ENCODE measurements at regions not wholly inside any gene's neighbourhood (a gene's known extent, or its start where the extent isn't known, plus 50 kb on each side); places are given as distances from the start of the nearest gene placed in this dataset.

DNA sequence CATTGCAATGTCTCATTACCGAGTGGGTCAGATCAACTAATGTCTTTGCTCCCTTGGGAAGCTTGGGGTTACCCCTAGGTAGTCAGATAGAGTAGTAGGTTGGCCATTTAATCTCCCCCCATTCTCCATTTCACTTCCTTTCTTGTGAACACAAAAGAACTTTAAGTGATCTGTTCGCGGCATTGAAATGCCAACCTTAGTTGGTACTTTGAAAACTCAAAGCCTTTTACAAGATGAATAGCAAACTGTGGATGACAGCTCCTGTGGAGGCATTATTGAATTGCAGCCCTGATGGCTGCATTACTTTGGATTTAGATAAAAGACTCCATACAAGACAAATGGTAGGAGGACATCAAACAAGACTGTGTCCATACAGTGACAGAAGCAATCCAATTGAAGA is 469.1 kb downstream of the GBA3 start:
- no peak overlapping the region for H3K4me3 Mint-ChIP-seq
- ChIA-PET POLR2A (no interaction called here), CTCF (no interaction called here)
- no peak for DNase-seq
- Histone ChIP-seq H3K27ac (ENCODE audit: low read depth, low read length) (no peak overlapping the region), H3K27me3 (ENCODE audit: insufficient read depth, low read length, poor library complexity, severe bottlenecking) (no peaks in the 10 kb centered on the region), H3K4me3 (ENCODE audit: low read length) (no peak overlapping the region), H3K4me1 (ENCODE audit: insufficient read depth, low read length) (no peaks in the 10 kb centered on the region), H3K9me3 (ENCODE audit: low read length) (no peaks in the 10 kb centered on the region), H3K36me3 (ENCODE audit: insufficient read depth, low read length) (no peaks in the 10 kb centered on the region)
- no peaks in the 10 kb centered on the region for H3K27me3 Mint-ChIP-seq
- no peak overlapping the region for H3K27ac Mint-ChIP-seq
- H3K9me3 Mint-ChIP-seq = peaks cover 7 to 18% (median 14%) of the 10 kb centered on the region in 5 donors
- H3K4me1 Mint-ChIP-seq = no peaks in the 10 kb centered on the region
- no peaks in the 10 kb centered on the region for H3K36me3 Mint-ChIP-seq

DNA sequence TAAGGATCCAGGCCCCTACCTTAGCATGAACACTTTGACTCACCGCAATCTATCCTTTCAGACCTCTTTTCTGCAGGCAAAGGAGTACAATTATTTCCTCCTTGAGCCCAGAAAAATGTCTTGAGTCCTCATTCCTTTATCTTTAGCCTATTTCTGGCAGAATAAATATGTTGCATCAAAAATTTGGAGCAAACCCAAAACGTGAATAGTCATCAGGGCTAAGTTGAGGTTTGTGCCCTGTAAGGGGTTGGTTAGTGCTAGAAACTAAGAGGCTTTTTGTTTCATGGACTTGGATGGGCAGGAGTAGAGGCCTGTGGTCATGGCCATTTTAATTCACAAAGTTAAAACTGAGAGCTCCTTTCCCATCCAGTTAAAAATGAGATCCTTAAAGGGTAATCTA is 460.3 kb downstream of the GBA3 start:
- DNase-seq = no peak
- CTCF ChIA-PET = no interaction called here

DNA sequence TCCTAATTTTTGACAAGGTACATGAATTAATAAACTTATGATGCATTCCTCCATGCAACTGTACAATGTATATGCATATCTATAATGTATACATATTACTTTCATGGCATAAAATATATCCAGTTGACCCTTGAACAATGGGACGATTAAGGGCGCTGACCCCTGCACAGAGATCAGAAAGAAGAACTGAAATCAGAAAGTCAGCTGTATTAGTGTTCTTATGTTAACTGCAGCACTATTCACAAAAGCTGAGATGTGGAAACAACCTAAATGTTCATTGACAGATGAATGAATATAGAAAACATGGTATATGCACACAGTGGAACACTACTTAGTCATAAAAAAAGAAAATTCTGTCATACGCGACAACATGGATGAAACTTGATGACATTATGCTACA is 457.1 kb downstream of the GBA3 start:
- Mint-ChIP-seq H3K27me3 (no peaks in the 10 kb centered on the region), H3K27ac (no peak overlapping the region), H3K9me3 (peaks cover 3 to 20% (median 12%) of the 10 kb centered on the region in 5 donors), H3K4me1 (no peaks in the 10 kb centered on the region), H3K4me3 (no peak overlapping the region), H3K36me3 (no peaks in the 10 kb centered on the region)
- Histone ChIP-seq H3K27me3 (ENCODE audit: insufficient read depth, low read length, poor library complexity, severe bottlenecking) (no peaks in the 10 kb centered on the region), H3K36me3 (ENCODE audit: insufficient read depth, low read length) (no peaks in the 10 kb centered on the region), H3K4me3 (ENCODE audit: low read length) (no peak overlapping the region), H3K27ac (ENCODE audit: low read depth, low read length) (no peak overlapping the region), H3K4me1 (ENCODE audit: insufficient read depth, low read length) (no peaks in the 10 kb centered on the region), H3K9me3 (ENCODE audit: low read length) (no peaks in the 10 kb centered on the region)
- DNase-seq = no peak
- ChIA-PET CTCF (no interaction called here), POLR2A (no interaction called here)

More for the DNA sequence above, 460.3 kb downstream of the GBA3 start:
- no peak overlapping the region for H3K4me3 ChIP-seq (ENCODE audit: low read length)
- H3K27ac Mint-ChIP-seq = no peak overlapping the region
- H3K27me3 ChIP-seq (ENCODE audit: insufficient read depth, low read length, poor library complexity, severe bottlenecking) = no peaks in the 10 kb centered on the region
- H3K4me1 ChIP-seq (ENCODE audit: insufficient read depth, low read length) = no peaks in the 10 kb centered on the region
- H3K36me3 ChIP-seq (ENCODE audit: insufficient read depth, low read length) = no peaks in the 10 kb centered on the region
- H3K27ac ChIP-seq (ENCODE audit: low read depth, low read length) = no peak overlapping the region
- no peaks in the 10 kb centered on the region for H3K9me3 ChIP-seq (ENCODE audit: low read length)
- H3K36me3 Mint-ChIP-seq = no peaks in the 10 kb centered on the region
- POLR2A ChIA-PET = no interaction called here
- H3K4me1 Mint-ChIP-seq = no peaks in the 10 kb centered on the region
- H3K27me3 Mint-ChIP-seq = no peaks in the 10 kb centered on the region
- H3K9me3 Mint-ChIP-seq = peaks cover 5 to 24% (median 14%) of the 10 kb centered on the region in 5 donors
- no peak overlapping the region for H3K4me3 Mint-ChIP-seq

- Mint-ChIP-seq H3K27ac (no peak overlapping the region), H3K27me3 (no peaks in the 10 kb centered on the region), H3K4me1 (no peaks in the 10 kb centered on the region), H3K9me3 (peaks cover 2 to 10% (median 5%) of the 10 kb centered on the region in 5 donors), H3K4me3 (no peak overlapping the region), H3K36me3 (no peaks in the 10 kb centered on the region)
- H3K4me1 ChIP-seq (ENCODE audit: insufficient read depth, low read length) = no peaks in the 10 kb centered on the region
- POLR2A ChIA-PET = no interaction called here
- H3K9me3 ChIP-seq (ENCODE audit: low read length) = no peaks in the 10 kb centered on the region
- no peaks in the 10 kb centered on the region for H3K36me3 ChIP-seq (ENCODE audit: insufficient read depth, low read length)
- CTCF ChIA-PET = no interaction called here
- DNase-seq = no peak
- H3K27me3 ChIP-seq (ENCODE audit: insufficient read depth, low read length, poor library complexity, severe bottlenecking) = no peaks in the 10 kb centered on the region
- no peak overlapping the region for H3K4me3 ChIP-seq (ENCODE audit: low read length)
- H3K27ac ChIP-seq (ENCODE audit: low read depth, low read length) = no peak overlapping the region
These were observed 452.0 kb downstream of the GBA3 start for GRCh38 chr4:23144707-23145106.

DNA sequence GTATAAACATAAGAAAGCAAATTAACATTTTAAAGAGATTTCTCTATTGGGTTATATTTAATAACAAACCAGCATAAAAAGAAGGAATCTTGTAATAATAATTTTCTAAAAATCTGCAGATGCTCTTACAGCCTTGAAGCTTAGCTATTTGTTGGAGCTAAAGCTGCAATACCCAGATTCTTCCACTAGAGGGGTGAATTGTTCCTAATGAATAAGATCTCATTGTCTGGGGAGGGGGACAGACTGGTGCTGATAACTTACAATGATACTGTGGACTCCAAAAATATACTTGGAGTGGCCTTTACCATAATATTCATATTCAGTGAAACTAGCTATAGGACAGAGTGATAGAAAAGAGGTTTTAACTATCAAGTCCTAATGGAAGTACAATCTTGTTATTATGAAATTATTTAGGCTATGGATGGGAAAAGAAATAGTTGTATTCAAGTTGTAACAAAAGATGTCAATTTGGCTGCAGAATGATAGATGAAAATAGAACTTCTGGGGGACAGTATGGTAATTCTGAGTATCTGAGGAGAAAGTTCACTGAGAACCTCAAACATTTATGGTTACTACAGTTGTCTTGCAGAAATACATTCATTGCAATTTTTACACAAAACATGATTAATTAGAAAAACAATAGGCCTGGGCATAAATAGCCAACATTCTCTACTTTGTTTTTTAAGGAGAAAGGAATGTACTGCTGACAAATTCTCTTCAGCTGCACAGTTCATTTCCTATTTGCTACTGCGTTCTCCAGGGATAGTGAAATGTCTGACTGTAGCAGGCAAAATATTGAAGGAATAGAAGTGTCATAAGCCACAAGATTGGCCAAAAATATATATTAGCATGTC is 443.3 kb downstream of the GBA3 start:
- CTCF ChIA-PET = no interaction called here
- no peaks in the 10 kb centered on the region for H3K9me3 ChIP-seq (ENCODE audit: low read length)
- no peaks in the 10 kb centered on the region for H3K4me1 ChIP-seq (ENCODE audit: insufficient read depth, low read length)
- Mint-ChIP-seq H3K9me3 (peaks cover 0 to 11% (median 2%) of the 10 kb centered on the region in 5 donors), H3K4me1 (no peaks in the 10 kb centered on the region), H3K36me3 (no peaks in the 10 kb centered on the region), H3K27me3 (no peaks in the 10 kb centered on the region), H3K27ac (no peak overlapping the region), H3K4me3 (no peak overlapping the region)
- H3K36me3 ChIP-seq (ENCODE audit: insufficient read depth, low read length) = no peaks in the 10 kb centered on the region
- no peaks in the 10 kb centered on the region for H3K27me3 ChIP-seq (ENCODE audit: insufficient read depth, low read length, poor library complexity, severe bottlenecking)
- POLR2A ChIA-PET = no interaction called here
- DNase-seq = peak in 1 of 5 donors; percentile 2
- no peak overlapping the region for H3K4me3 ChIP-seq (ENCODE audit: low read length)
- no peak overlapping the region for H3K27ac ChIP-seq (ENCODE audit: low read depth, low read length)

- Histone ChIP-seq H3K9me3 (ENCODE audit: low read length) (no peaks in the 10 kb centered on the region), H3K27ac (ENCODE audit: low read depth, low read length) (no peak overlapping the region), H3K4me3 (ENCODE audit: low read length) (no peak overlapping the region), H3K4me1 (ENCODE audit: insufficient read depth, low read length) (no peaks in the 10 kb centered on the region), H3K36me3 (ENCODE audit: insufficient read depth, low read length) (no peaks in the 10 kb centered on the region), H3K27me3 (ENCODE audit: insufficient read depth, low read length, poor library complexity, severe bottlenecking) (no peaks in the 10 kb centered on the region)
- ChIA-PET CTCF (no interaction called here), POLR2A (no interaction called here)
- Mint-ChIP-seq H3K27ac (no peak overlapping the region), H3K36me3 (no peaks in the 10 kb centered on the region), H3K4me3 (no peak overlapping the region), H3K4me1 (no peaks in the 10 kb centered on the region), H3K9me3 (peaks cover 0 to 11% (median 2%) of the 10 kb centered on the region in 5 donors), H3K27me3 (no peaks in the 10 kb centered on the region)
- no peak for DNase-seq
These were observed 441.6 kb downstream of the GBA3 start for GRCh38 chr4:23134331-23134730.

- Histone ChIP-seq H3K4me3 (ENCODE audit: low read length) (no peak overlapping the region), H3K4me1 (ENCODE audit: insufficient read depth, low read length) (no peaks in the 10 kb centered on the region), H3K27ac (ENCODE audit: low read depth, low read length) (no peak overlapping the region), H3K9me3 (ENCODE audit: low read length) (no peaks in the 10 kb centered on the region), H3K36me3 (ENCODE audit: insufficient read depth, low read length) (no peaks in the 10 kb centered on the region), H3K27me3 (ENCODE audit: insufficient read depth, low read length, poor library complexity, severe bottlenecking) (no peaks in the 10 kb centered on the region)
- ChIA-PET POLR2A (no interaction called here), CTCF (no interaction called here)
- Mint-ChIP-seq H3K4me1 (no peaks in the 10 kb centered on the region), H3K4me3 (no peak overlapping the region), H3K27ac (no peak overlapping the region), H3K36me3 (no peaks in the 10 kb centered on the region), H3K9me3 (peaks cover 4 to 11% (median 6%) of the 10 kb centered on the region in 5 donors), H3K27me3 (no peaks in the 10 kb centered on the region)
- no peak for DNase-seq
These were observed 438.1 kb downstream of the GBA3 start for GRCh38 chr4:23130845-23131244.

DNA sequence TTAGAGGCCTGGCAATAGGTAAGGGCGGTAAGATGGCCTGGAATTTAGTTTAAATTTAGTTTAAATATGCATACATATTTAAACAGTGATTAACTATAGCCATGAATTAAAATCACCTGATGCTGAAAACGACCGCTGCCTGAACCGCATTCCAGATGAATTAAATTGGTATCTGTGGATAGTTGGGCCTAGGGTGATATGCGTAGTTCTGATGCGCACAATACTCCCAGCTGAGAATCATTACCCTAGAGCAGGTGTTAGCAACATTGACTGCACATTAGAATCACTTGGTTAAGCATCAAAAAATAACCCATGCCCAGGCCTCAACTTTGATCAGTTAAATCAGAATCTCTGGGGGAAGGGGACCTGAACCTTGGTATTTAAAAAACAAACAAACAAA is 432.4 kb downstream of the GBA3 start:
- H3K36me3 ChIP-seq (ENCODE audit: insufficient read depth, low read length) = no peaks in the 10 kb centered on the region
- no peak for DNase-seq
- H3K4me1 ChIP-seq (ENCODE audit: insufficient read depth, low read length) = no peaks in the 10 kb centered on the region
- H3K27me3 ChIP-seq (ENCODE audit: insufficient read depth, low read length, poor library complexity, severe bottlenecking) = no peaks in the 10 kb centered on the region
- no peaks in the 10 kb centered on the region for H3K36me3 Mint-ChIP-seq
- H3K9me3 ChIP-seq (ENCODE audit: low read length) = no peaks in the 10 kb centered on the region
- H3K4me3 ChIP-seq (ENCODE audit: low read length) = no peak overlapping the region
- ChIA-PET POLR2A (no interaction called here), CTCF (no interaction called here)
- no peak overlapping the region for H3K4me3 Mint-ChIP-seq
- H3K27ac ChIP-seq (ENCODE audit: low read depth, low read length) = no peak overlapping the region
- H3K4me1 Mint-ChIP-seq = no peaks in the 10 kb centered on the region
- peaks cover 0 to 16% (median 12%) of the 10 kb centered on the region in 5 donors for H3K9me3 Mint-ChIP-seq
- no peak overlapping the region for H3K27ac Mint-ChIP-seq
- H3K27me3 Mint-ChIP-seq = no peaks in the 10 kb centered on the region
